HG03442 (cell line): ENCODE measurements at regions not wholly inside any gene's neighbourhood (a gene's known extent, or its start where the extent isn't known, plus 50 kb on each side); places are given as distances from the start of the nearest gene placed in this dataset.

Experiments
- ATAC-seq: cut with Tn5 transposase; IDR thresholded peaks from one replicate; pipeline ENCODE4 v1.9.1; 2021; ENCODE audit warnings: mild to moderate bottlenecking, moderate library complexity; ENCODE audit not compliant: unreplicated experiment

DNA sequence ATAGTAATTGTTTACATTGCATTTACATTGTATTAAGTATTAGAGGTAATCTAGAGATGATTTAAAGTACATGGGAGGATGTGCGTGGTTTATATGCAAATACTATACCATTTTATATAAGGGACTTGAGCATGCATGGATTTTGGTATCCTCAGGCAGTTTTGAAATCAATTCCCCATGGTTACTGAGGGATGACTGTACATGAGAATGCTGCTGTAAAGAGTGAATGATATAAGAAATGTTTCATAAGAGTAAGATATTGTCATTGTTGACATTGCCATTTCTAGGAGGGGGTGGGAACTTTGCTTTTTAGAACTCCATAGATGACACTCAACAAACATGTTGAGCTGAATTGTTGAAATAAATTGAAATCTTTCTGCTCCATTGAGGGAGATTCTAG lies 185.0 kb downstream of the SEMA6A start:
- no peak for ATAC-seq

DNA sequence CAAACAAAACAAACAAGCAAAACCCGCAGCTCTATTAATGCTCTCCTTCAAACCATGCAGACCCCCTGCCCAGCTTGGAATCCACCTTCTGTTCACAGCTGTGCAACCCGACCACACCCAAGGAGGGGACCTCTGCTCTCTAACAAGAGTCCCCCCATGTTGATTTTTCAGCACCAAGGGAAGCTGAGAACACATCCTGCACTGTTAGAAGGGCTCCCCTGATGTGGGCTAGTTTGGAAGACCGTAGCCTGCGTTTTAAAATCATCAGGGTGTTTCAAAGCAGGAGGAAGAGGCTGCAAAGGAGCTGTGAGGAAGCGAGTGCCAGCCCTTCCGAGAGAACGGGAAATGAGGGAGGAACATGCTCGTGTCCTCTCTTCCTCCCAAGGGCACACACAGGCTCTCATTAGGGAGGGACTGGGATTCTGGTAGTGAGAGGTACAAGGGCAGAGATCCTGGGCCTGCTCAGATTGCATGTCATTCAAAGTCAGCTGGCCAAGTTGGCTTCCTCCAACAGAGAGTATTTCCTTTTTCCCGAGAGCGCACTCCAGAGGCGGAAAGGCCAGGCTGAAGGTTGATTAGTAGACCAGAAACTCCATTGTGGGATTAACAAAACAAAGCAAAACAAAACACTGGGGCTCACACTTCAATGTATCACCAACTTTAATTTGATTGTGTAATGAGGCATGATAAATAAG lies 185.9 kb downstream of the SEMA6A start:
- no peak for ATAC-seq

- ATAC-seq = no peak
Observed at GRCh38 chr5:116387738-116388137, 186.9 kb downstream of the SEMA6A start.

DNA sequence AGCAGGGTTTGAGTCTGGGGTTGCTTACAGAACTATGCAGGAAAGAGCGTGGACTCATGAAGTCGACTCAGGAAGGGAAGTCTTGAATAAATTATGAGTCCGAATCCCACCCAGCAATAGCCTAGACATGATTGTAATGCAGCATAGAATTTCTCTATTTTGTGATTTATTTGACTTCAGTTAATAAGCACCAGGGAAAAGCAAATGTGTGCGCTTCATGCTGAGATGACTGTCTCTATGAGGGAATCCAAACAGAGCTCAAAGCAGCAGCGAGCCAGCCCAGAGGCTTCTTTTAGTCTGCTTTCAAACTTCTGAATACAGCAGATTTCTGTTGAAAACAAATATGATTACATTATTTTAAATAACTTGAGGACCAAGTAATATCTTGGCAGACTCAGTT lies 188.0 kb downstream of the SEMA6A start:
- ATAC-seq = no peak

- ATAC-seq = no peak
Observed at GRCh38 chr5:116382874-116383266, 191.8 kb downstream of the SEMA6A start.

DNA sequence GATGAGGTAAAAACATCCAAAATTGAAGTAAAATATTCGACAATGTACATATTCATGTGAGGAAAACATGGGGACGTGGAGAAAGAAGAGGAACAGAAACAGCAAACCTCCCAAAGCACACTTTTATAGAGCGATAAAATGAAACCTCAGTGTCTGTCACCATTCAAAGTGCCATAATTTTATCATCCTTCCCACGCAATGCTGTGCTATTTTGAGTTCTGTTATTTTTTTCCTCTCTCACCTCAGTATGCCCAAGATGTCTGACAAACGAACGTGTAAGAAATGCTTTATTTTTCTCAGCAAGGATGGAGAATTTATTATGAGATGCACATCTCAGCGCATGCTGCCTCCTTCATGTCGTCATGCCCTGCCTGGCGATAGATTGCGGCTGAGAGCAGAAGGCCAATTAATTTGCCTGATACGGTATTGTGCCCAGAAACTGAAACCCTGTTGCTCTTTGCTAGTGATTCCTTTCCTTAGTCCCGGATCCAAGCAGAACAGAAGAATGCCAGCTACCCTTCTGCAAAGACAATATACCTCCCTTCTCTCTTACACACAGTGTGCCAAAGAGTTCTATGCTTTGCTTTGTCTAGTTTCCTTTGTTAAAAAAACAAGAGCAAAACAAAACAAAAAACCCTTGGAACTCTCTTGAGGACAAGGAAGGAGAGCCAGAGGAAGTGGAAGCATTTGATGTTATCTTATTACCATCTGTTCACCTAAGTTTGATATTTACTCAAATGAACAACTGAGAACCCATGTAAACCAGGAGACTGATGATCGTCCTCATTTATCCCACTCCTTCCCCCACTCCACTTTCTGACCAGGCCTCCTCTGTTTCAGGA lies 192.4 kb downstream of the SEMA6A start:
- no peak for ATAC-seq

DNA sequence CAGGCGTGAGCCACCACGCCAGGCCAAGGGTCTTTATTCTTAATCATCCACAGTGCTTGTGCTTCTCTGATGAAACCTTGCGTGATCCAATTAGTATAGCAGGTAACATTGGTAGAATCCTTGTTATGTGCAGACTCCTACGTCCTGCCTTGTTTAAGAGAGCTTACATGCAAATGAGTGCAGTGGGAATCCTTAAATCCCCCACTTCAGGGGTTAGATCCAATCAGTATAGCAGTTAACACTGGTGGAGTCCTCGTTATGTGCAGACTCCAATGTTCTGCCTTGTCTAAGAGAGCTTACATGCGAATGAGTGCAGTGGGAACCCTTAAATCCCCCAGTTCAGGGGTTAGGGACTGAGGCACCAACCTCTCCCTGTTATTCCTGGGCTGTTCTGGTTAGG lies 193.4 kb downstream of the SEMA6A start:
- no peak for ATAC-seq

- ATAC-seq = no peak
Observed at GRCh38 chr5:116380621-116381020, 194.0 kb downstream of the SEMA6A start.

DNA sequence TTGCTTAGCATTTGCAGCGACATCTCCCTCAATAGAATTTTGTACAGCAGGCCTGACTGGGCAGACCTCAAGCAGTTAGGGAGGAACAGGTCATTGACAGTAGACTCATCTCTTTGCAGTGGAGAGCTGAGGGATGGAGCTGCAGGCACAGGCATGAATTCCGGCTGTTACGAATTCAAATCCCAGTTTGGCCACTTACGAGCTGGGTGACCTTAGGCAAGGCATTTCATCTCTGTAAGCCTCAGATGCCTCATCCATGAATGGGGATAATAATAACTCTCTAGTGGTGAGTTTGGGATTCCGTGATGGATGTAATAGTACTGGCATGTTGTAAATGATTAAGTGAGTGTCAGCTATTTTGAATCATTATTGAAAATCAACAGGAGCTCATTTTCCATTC lies 195.3 kb downstream of the SEMA6A start:
- ATAC-seq = no peak

GRCh38 chr5:116378777-116379121 lies 195.9 kb downstream of the SEMA6A start:
- ATAC-seq = no peak

DNA sequence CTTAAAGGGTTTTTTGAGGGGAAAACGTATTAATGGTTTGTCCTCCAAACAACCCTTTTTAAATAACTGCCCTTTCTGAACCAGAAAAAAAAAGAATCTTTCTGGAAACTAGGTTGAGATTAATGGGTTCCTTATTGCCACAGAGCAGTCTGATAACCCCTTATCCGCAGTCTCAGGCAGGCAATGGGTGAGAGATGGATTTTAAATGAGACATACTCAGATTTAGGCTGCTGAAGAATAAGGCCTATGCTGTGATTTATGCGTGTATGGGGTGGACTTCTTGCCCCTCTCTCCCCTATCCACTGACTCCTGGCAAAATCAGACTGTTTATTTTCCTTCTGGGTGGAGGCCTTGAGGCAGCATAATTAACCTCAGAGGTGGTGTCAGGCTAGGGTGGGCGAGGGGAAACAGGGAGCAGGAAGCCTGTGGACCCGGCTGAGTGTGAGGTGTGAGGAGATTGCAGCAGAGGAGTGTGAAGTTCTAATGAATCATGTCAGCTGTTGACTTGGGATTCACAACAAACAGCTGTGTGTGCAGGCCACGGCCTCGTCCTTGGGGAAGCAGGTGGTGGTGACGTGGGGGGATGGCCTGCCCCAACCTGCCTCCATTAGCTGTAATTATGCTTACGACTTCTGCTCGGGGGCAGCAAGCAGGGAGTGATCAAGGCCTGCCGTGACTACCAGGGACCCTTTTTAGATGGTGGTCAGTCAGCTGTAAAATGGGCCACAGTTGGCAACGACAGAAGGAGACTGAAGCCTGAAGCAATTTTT lies 196.4 kb downstream of the SEMA6A start:
- no peak for ATAC-seq

- ATAC-seq = no peak
Observed at GRCh38 chr5:116377276-116378006, 197.2 kb downstream of the SEMA6A start.

GRCh38 chr5:116375926-116376325 lies 198.7 kb downstream of the SEMA6A start:
- ATAC-seq = no peak

GRCh38 chr5:116374434-116374852 lies 200.2 kb downstream of the SEMA6A start:
- ATAC-seq = peak; percentile 94

DNA sequence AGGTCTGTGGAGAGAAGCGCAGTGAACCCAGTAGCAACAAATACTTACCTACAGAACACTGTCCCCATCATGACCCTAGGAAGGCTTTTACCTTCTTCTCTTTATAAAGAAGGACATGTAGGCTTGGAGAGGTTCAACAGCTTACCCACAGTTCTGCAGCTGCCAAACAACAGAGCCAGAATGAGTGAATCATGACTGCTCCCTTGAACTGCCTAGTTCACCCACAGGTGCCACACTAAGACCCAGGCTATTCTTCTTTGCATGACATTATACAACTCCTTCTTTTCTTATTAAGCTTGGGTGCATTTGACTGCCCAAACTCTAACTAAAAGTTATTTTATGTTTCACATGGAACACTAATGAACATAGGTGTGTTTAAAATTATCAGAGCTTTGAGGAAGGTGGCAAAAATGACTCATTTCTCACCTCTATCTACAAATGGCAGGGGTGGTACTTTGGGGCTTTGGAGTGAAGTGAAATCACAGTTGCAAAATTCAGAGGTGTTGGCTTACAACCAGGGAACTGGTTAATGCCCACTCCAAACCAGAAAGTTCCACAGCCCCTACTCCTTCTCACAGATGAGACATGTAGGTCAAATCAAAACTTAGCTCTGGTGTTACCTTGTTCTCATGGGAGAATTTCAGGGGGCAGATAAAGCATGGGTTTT lies 201.6 kb downstream of the SEMA6A start:
- no peak for ATAC-seq

DNA sequence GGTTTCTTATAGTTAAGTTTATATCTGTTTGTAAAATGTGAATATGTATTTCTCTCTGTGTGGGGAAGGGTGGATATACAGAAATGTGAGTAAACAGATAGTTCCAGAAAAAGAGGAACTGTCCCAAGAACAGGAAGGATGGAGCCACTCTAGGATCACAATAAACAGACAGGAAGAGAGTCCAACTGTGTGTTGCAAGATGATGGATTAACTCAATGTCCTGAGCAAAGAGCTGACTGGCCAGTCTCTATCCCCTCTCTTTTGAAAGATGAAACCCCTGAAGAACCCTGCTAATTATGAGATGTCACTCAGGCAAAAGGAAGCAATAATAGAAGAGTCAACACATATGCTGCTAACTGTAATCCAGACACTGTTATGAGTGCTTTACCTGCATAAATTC lies 202.7 kb downstream of the SEMA6A start:
- ATAC-seq = no peak

- ATAC-seq = no peak
Observed at GRCh38 chr5:116371431-116371830, 203.2 kb downstream of the SEMA6A start.

DNA sequence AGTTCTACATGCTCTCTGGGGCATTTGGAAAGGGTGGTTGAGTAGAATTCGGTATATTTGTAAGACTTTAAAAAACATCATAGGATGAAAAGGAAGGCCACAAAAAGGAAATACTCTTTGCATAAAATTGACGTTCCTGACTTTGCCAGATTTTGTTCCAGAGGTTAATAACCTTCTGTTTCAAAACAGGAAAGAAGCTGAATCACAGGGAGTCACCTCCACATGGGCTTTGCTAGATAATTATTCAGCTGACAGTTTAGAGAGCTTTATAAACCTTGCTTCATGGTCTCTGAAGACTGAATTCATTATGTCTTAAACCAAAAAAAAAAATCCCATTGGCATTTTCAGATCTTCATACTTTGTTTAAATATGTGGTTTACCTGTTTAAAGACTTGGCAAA lies 203.7 kb downstream of the SEMA6A start:
- ATAC-seq = no peak

DNA sequence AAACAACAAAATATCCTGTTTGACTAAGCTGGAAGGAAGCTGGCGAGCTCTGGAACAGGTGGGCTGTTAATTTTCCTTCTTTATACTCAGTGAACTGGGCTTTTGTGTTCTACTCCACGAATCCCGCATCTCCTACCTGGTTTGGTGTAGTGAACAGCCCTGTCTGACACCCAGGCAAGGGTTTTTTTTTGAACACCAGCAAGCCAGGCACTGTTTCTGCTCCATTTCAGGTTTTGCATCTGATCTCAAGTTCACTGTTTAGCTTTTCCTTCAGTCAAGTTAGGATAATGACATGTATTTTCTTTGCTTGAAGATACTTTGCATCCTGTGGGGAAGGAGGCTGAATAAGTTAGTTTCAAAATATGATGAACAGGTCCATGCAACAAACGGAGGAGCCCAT lies 204.5 kb downstream of the SEMA6A start:
- no peak for ATAC-seq

DNA sequence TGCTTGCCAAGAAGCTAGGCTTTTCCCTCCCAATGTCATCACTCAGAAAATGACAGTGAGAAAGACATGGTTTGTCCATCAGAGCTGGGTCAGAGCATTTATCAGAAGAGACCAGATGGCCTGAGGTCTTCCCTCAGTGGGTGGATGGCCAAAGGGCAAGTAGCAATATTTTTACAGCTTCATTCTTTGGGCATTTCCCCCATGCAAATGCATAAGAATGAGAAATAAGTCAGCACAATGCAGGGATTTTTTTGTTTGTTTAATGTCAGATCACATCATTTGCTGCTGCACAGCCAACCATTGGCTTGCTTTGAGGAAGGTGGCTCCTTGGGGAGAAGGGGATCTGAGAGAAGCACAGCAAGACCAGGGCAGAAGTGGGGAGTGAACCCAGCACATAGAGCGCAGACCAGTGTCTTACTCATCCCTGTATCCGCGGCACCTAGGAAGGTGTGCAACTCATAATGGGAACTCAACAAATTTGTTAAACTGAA lies 209.6 kb downstream of the SEMA6A start:
- ATAC-seq = peak; percentile 88
